Natural killer cell (primary cell): ENCODE measurements at regions not wholly inside any gene's neighbourhood (a gene's known extent, or its start where the extent isn't known, plus 50 kb on each side); places are given as distances from the start of the nearest gene placed in this dataset.

Source experiments
- ATAC-seq, 3 donors: fragments of 150-1000 bp in 2 of 3; fragments of 200-7000 bp in 1 of 3; cut with Tn5 transposase; 1 replicate in 1 of 3; 2 replicates in 2 of 3; pipeline ENCODE4 v1.10.0; 2021; ENCODE audit warnings: mild to moderate bottlenecking in 2 of 3, moderate library complexity in 2 of 3
- DNase-seq, 2 donors: peaks; one replicate each; pipeline versions ENCODE4 v3.0.0 to v3.0.0-alpha.2; 2013 to 2021; ENCODE audit warnings: mixed read lengths in 1 of 2
- H3K27ac ChIP-seq: one replicate; pipeline ENCODE4 v1.5.1; 2013; ENCODE audit warnings: mild to moderate bottlenecking, low read length
- H3K27me3 ChIP-seq: one replicate; pipeline ENCODE4 v1.6.1; 2013; ENCODE audit warnings: low read length; ENCODE audit not compliant: control insufficient read depth, insufficient read depth
- H3K36me3 ChIP-seq: one replicate; pipeline ENCODE4 v1.6.1; 2013; ENCODE audit warnings: low read length; ENCODE audit not compliant: control insufficient read depth, insufficient read depth
- H3K4me1 ChIP-seq: one replicate; pipeline ENCODE4 v1.6.1; 2013; ENCODE audit warnings: low read length; ENCODE audit not compliant: control insufficient read depth, insufficient read depth
- H3K4me3 ChIP-seq: one replicate; pipeline ENCODE4 v1.5.1; 2013; ENCODE audit warnings: low read length
- H3K9me3 ChIP-seq: one replicate; pipeline ENCODE4 v1.6.1; 2013; ENCODE audit warnings: low read length; ENCODE audit not compliant: control insufficient read depth, insufficient read depth
- H3K27ac Mint-ChIP-seq, 2 donors: one replicate each; pipeline ENCODE4 v1.8.0; 2022; ENCODE audit warnings: mild to moderate bottlenecking in 2 of 2, mixed read lengths in 2 of 2, moderate library complexity in 1 of 2
- H3K27me3 Mint-ChIP-seq, 2 donors: one replicate each; pipeline ENCODE4 v1.8.0; 2022; ENCODE audit warnings: low read depth in 2 of 2, mixed read lengths in 2 of 2
- H3K36me3 Mint-ChIP-seq: one replicate; pipeline ENCODE4 v1.8.0; 2022; ENCODE audit warnings: mixed read lengths
- H3K4me1 Mint-ChIP-seq, 2 donors: one replicate each; pipeline ENCODE4 v1.8.0; 2022; ENCODE audit warnings: mixed read lengths in 2 of 2
- H3K4me3 Mint-ChIP-seq: one replicate; pipeline ENCODE4 v1.8.0; 2022; ENCODE audit warnings: mild to moderate bottlenecking, moderate library complexity, mixed read lengths
- H3K9me3 Mint-ChIP-seq, 2 donors: one replicate each; pipeline ENCODE4 v1.8.0; 2022; ENCODE audit warnings: mixed read lengths in 2 of 2
- CTCF ChIP-seq: fragments of 200-600 bp; IDR thresholded peaks from one replicate; pipeline ENCODE4 v1.8.0; 2022; ENCODE audit warnings: antibody characterized with exemption
- WGBS: methylation state at CpG from one replicate; pipeline ENCODE4 v1.1.7; 2013; ENCODE audit warnings: missing lambda C conversion rate; ENCODE audit not compliant: insufficient coverage; 5-methylcytosine and 5-hydroxymethylcytosine counted together
- intact Hi-C: fragments of 100-400 bp; cut with micrococcal nuclease; formaldehyde crosslinking; loops from one replicate; pipeline ENCODE4 v1.14.2; 2022

GRCh38 chr2:53582556-53582955, 185.0 kb upstream of the CHAC2 start:
- no peaks in the 10 kb centered on the region for H3K36me3 ChIP-seq
- intact Hi-C loops, result no loop called here
- no peak for TF ChIP-seq CTCF
- no peak overlapping the region for H3K27ac ChIP-seq
- WGBS, result 64% methylated on average over 2 of the region's 2 CpGs
- DNase-seq, result no peak
- H3K27me3 ChIP-seq, result no peaks in the 10 kb centered on the region
- Mint-ChIP-seq H3K4me1 (no peaks in the 10 kb centered on the region), H3K36me3 (no peaks in the 10 kb centered on the region), H3K27ac (no peak overlapping the region), H3K4me3 (no peak overlapping the region), H3K27me3 (no peaks in the 10 kb centered on the region), H3K9me3 (no peaks in the 10 kb centered on the region)
- H3K9me3 ChIP-seq, result no peaks in the 10 kb centered on the region
- no peak for ATAC-seq
- H3K4me1 ChIP-seq, result no peaks in the 10 kb centered on the region
- no peak overlapping the region for H3K4me3 ChIP-seq

GRCh38 chr2:53576166-53576565, 191.4 kb upstream of the CHAC2 start:
- no peak for DNase-seq
- Histone ChIP-seq H3K4me1 (no peaks in the 10 kb centered on the region), H3K9me3 (no peaks in the 10 kb centered on the region), H3K27ac (no peak overlapping the region), H3K36me3 (no peaks in the 10 kb centered on the region), H3K27me3 (no peaks in the 10 kb centered on the region), H3K4me3 (no peak overlapping the region)
- WGBS, result no CpG with 5 or more reads among the region's 3 CpGs
- ATAC-seq, result no peak
- H3K9me3 Mint-ChIP-seq, result peaks cover 0 to 3% of the 10 kb centered on the region in 2 donors
- no peak overlapping the region for H3K27ac Mint-ChIP-seq
- H3K36me3 Mint-ChIP-seq, result no peaks in the 10 kb centered on the region
- intact Hi-C loops, result no loop called here
- H3K4me1 Mint-ChIP-seq, result no peaks in the 10 kb centered on the region
- TF ChIP-seq CTCF, result no peak
- peaks cover 0 to 9% of the 10 kb centered on the region in 2 donors for H3K27me3 Mint-ChIP-seq
- H3K4me3 Mint-ChIP-seq, result no peak overlapping the region

GRCh38 chr2:53575721-53576124, 191.9 kb upstream of the CHAC2 start:
- no peak overlapping the region for H3K4me3 ChIP-seq
- H3K4me3 Mint-ChIP-seq, result no peak overlapping the region
- H3K36me3 ChIP-seq, result no peaks in the 10 kb centered on the region
- intact Hi-C loops, result no loop called here
- no peaks in the 10 kb centered on the region for H3K4me1 ChIP-seq
- no peaks in the 10 kb centered on the region for H3K9me3 ChIP-seq
- H3K9me3 Mint-ChIP-seq, result peaks cover 0 to 3% of the 10 kb centered on the region in 2 donors
- no peak for DNase-seq
- no peaks in the 10 kb centered on the region for H3K4me1 Mint-ChIP-seq
- no peaks in the 10 kb centered on the region for H3K27me3 ChIP-seq
- WGBS, result 96% methylated on average over 6 of the region's 6 CpGs
- ATAC-seq, result no peak
- no peak overlapping the region for H3K27ac Mint-ChIP-seq
- TF ChIP-seq CTCF, result no peak
- peaks cover 0 to 9% of the 10 kb centered on the region in 2 donors for H3K27me3 Mint-ChIP-seq
- H3K27ac ChIP-seq, result no peak overlapping the region
- no peaks in the 10 kb centered on the region for H3K36me3 Mint-ChIP-seq

GRCh38 chr2:53572696-53573095, 194.9 kb upstream of the CHAC2 start:
- Mint-ChIP-seq H3K4me3 (no peak overlapping the region), H3K27me3 (peaks cover 0 to 9% of the 10 kb centered on the region in 2 donors), H3K36me3 (no peaks in the 10 kb centered on the region), H3K27ac (no peak overlapping the region), H3K4me1 (peaks cover 0 to 5% of the 10 kb centered on the region in 2 donors), H3K9me3 (peaks cover 0 to 5% of the 10 kb centered on the region in 2 donors)
- no peak overlapping the region for H3K27ac ChIP-seq
- no peak for DNase-seq
- H3K36me3 ChIP-seq, result no peaks in the 10 kb centered on the region
- intact Hi-C loops, result no loop called here
- no peak for TF ChIP-seq CTCF
- H3K27me3 ChIP-seq, result no peaks in the 10 kb centered on the region
- H3K4me1 ChIP-seq, result no peaks in the 10 kb centered on the region
- ATAC-seq, result no peak
- H3K4me3 ChIP-seq, result no peak overlapping the region
- H3K9me3 ChIP-seq, result no peaks in the 10 kb centered on the region
- WGBS, result no CpG with 5 or more reads among the region's 1 CpG
